HEK293 (cell line): ENCODE measurements at regions not wholly inside any gene's neighbourhood (a gene's known extent, or its start where the extent isn't known, plus 50 kb on each side); places are given as distances from the start of the nearest gene placed in this dataset.

Experiments
- CTCF ChIA-PET: fragments of 350-600 bp; formaldehyde crosslinking; extraction: SDS; loops from one replicate; lab custom pipeline; 2021; ENCODE audit warnings: antibody characterized with exemption; lab: Yijun Ruan, JAX
- POLR2A ChIA-PET: fragments of 300-600 bp; formaldehyde crosslinking; extraction: SDS; loops from one replicate; lab custom pipeline; 2020; ENCODE audit warnings: antibody characterized with exemption, inconsistent platforms; lab: Yijun Ruan, JAX
- H3K27ac ChIP-seq: fragments of 200-500 bp; sonication (Bioruptor generic); 2 replicates; pipeline ENCODE4 v1.5.1; 2014; ENCODE audit warnings: low read depth, low read length, control low read depth, inconsistent platforms; ENCODE audit errors: extremely low read depth
- H3K36me3 ChIP-seq, 2 experiments: fragments of 200-500 bp in 1 of 2; sonication (Bioruptor generic) in 1 of 2; 1 replicate in 1 of 2; 2 replicates in 1 of 2; pipeline ENCODE4 v1.5.1; 2014 to 2017; ENCODE audit warnings: inconsistent platforms in 2 of 2, low read length in 2 of 2; ENCODE audit not compliant: control insufficient read depth in 2 of 2, insufficient read depth in 1 of 2
- H3K4me1 ChIP-seq: fragments of 200-500 bp; sonication (Bioruptor generic); 2 replicates; pipeline ENCODE4 v1.5.1; 2014; ENCODE audit warnings: mild to moderate bottlenecking, low read length, inconsistent platforms; ENCODE audit not compliant: control insufficient read depth, insufficient read depth
- H3K4me3 ChIP-seq: 2 replicates; pipeline ENCODE4 v1.5.1; 2011; ENCODE audit warnings: low read depth, mild to moderate bottlenecking, control low read depth, low read length, moderate library complexity
- H3K9me3 ChIP-seq: fragments of 200-500 bp; sonication (Bioruptor generic); 2 replicates; pipeline ENCODE4 v1.5.1; 2014; ENCODE audit warnings: low read depth, low read length, inconsistent platforms; ENCODE audit not compliant: control insufficient read depth, insufficient read depth
- EGR2 ChIP-seq: fragments of 450-650 bp; formaldehyde crosslinking; IDR thresholded peaks from 2 replicates; pipeline ENCODE4 v1.5.1; 2016; ENCODE audit warnings: low read depth, missing biosample characterization, missing genetic modification characterization
- HOXA7 ChIP-seq: sonication (generic); formaldehyde crosslinking; IDR thresholded peaks from 2 replicates; pipeline ENCODE4 v1.8.1; 2022; ENCODE audit warnings: missing genetic modification reagents, borderline replicate concordance
- KLF10 ChIP-seq: fragments of 450-650 bp; IDR thresholded peaks from 2 replicates; pipeline ENCODE4 v1.5.1; 2018; ENCODE audit warnings: missing biosample characterization, mild to moderate bottlenecking, missing genetic modification characterization
- KLF16 ChIP-seq: fragments of 450-650 bp; formaldehyde crosslinking; IDR thresholded peaks from 2 replicates; pipeline ENCODE4 v1.5.1; 2017; ENCODE audit warnings: missing biosample characterization, missing genetic modification characterization
- KLF7 ChIP-seq: fragments of 450-650 bp; formaldehyde crosslinking; IDR thresholded peaks from 2 replicates; pipeline ENCODE4 v1.5.1; 2016; ENCODE audit warnings: missing biosample characterization, missing genetic modification characterization, borderline replicate concordance
- OSR2 ChIP-seq: fragments of 450-650 bp; formaldehyde crosslinking; IDR thresholded peaks from 2 replicates; pipeline ENCODE4 v1.5.1; 2016; ENCODE audit warnings: missing biosample characterization, missing genetic modification characterization
- SCRT1 ChIP-seq: fragments of 450-650 bp; formaldehyde crosslinking; IDR thresholded peaks from 2 replicates; pipeline ENCODE4 v1.5.1; 2016; ENCODE audit warnings: missing biosample characterization, missing genetic modification characterization, borderline replicate concordance
- SP3 ChIP-seq: fragments of 450-650 bp; formaldehyde crosslinking; IDR thresholded peaks from 2 replicates; pipeline ENCODE4 v1.5.1; 2016; ENCODE audit warnings: missing biosample characterization, missing genetic modification characterization
- YY2 ChIP-seq: fragments of 450-650 bp; formaldehyde crosslinking; IDR thresholded peaks from 2 replicates; pipeline ENCODE4 v1.5.1; 2016; ENCODE audit warnings: missing biosample characterization, missing genetic modification characterization
- ZBTB20 ChIP-seq: fragments of 450-650 bp; formaldehyde crosslinking; IDR thresholded peaks from 2 replicates; pipeline ENCODE4 v1.5.1; 2016; ENCODE audit warnings: missing biosample characterization, missing genetic modification characterization
- ZBTB7A ChIP-seq: fragments of 450-650 bp; formaldehyde crosslinking; IDR thresholded peaks from 2 replicates; pipeline ENCODE4 v1.5.1; 2016; ENCODE audit warnings: low read depth, missing biosample characterization, missing genetic modification characterization
- ZNF114 ChIP-seq: fragments of 450-650 bp; formaldehyde crosslinking; IDR thresholded peaks from 2 replicates; pipeline ENCODE4 v1.5.0; 2017; ENCODE audit warnings: missing biosample characterization, missing genetic modification characterization
- ZNF138 ChIP-seq: fragments of 450-650 bp; formaldehyde crosslinking; IDR thresholded peaks from 2 replicates; pipeline ENCODE4 v1.5.1; 2016; ENCODE audit warnings: missing biosample characterization, missing genetic modification characterization, borderline replicate concordance
- ZNF223 ChIP-seq: fragments of 450-650 bp; formaldehyde crosslinking; IDR thresholded peaks from 2 replicates; pipeline ENCODE4 v1.5.1; 2016; ENCODE audit warnings: missing biosample characterization, missing genetic modification characterization
- ZNF24 ChIP-seq: fragments of 450-650 bp; formaldehyde crosslinking; IDR thresholded peaks from 2 replicates; pipeline ENCODE4 v1.5.1; 2016; ENCODE audit warnings: missing biosample characterization, missing genetic modification characterization
- ZNF292 ChIP-seq: fragments of 450-650 bp; formaldehyde crosslinking; IDR thresholded peaks from 2 replicates; pipeline ENCODE4 v1.5.1; 2016; ENCODE audit warnings: low read depth, missing biosample characterization, missing genetic modification characterization, borderline replicate concordance
- ZNF501 ChIP-seq: fragments of 450-650 bp; formaldehyde crosslinking; IDR thresholded peaks from 2 replicates; pipeline ENCODE4 v1.5.1; 2016; ENCODE audit warnings: missing biosample characterization, missing genetic modification characterization
- ZNF514 ChIP-seq: fragments of 450-650 bp; formaldehyde crosslinking; IDR thresholded peaks from 2 replicates; pipeline ENCODE4 v1.5.1; 2016; ENCODE audit warnings: missing biosample characterization, missing genetic modification characterization
- ZNF521 ChIP-seq: fragments of 450-650 bp; formaldehyde crosslinking; IDR thresholded peaks from 2 replicates; pipeline ENCODE4 v1.5.1; 2017; ENCODE audit warnings: missing biosample characterization, mild to moderate bottlenecking, missing genetic modification characterization
- ZNF544 ChIP-seq: fragments of 450-650 bp; formaldehyde crosslinking; IDR thresholded peaks from 2 replicates; pipeline ENCODE4 v1.5.0; 2017; ENCODE audit warnings: missing biosample characterization, missing genetic modification characterization
- ZNF548 ChIP-seq: fragments of 450-650 bp; formaldehyde crosslinking; IDR thresholded peaks from 2 replicates; pipeline ENCODE4 v1.5.1; 2016; ENCODE audit warnings: missing biosample characterization, missing genetic modification characterization
- ZNF654 ChIP-seq: fragments of 450-650 bp; formaldehyde crosslinking; IDR thresholded peaks from 2 replicates; pipeline ENCODE4 v1.5.1; 2016; ENCODE audit warnings: low read depth, missing biosample characterization, missing genetic modification characterization
- ZNF747 ChIP-seq: fragments of 450-650 bp; formaldehyde crosslinking; IDR thresholded peaks from 2 replicates; pipeline ENCODE4 v1.5.1; 2016; ENCODE audit warnings: missing biosample characterization, missing genetic modification characterization
- ZNF777 ChIP-seq: fragments of 450-650 bp; formaldehyde crosslinking; IDR thresholded peaks from 2 replicates; pipeline ENCODE4 v1.5.1; 2017; ENCODE audit warnings: missing biosample characterization, missing genetic modification characterization, borderline replicate concordance
- ZSCAN16 ChIP-seq: fragments of 450-650 bp; formaldehyde crosslinking; IDR thresholded peaks from 2 replicates; pipeline ENCODE4 v1.5.1; 2016; ENCODE audit warnings: missing biosample characterization, missing genetic modification characterization
- TF ChIP-seq, protein P1 (sequence below): fragments of 450-650 bp; formaldehyde crosslinking; IDR thresholded peaks from 2 replicates; pipeline ENCODE4 v1.5.1; 2016; ENCODE audit warnings: missing biosample characterization, missing genetic modification characterization, borderline replicate concordance
- TF ChIP-seq, protein P2 (sequence below): fragments of 450-650 bp; formaldehyde crosslinking; IDR thresholded peaks from 2 replicates; pipeline ENCODE4 v1.5.1; 2016; ENCODE audit warnings: missing biosample characterization, missing genetic modification characterization

DNA sequence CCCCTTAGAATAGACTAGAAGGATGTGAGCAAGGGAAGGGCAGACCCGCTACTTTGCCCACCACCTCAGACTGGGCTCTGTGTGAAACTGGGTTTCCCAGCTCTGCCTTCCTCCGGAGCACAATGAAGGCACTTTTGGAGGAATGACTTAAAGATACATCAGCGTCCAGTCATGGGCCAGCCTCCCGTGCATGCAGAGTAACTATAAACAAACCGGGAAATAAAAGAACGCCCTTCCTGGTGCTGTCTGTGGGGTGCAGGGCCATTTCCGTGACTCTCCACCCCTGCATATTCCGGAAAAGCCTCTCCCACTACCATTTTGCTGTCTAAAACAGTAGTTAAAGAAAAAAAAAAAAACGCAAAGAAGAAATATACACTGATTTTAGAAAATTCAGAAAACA is 165.9 kb upstream of the IRX4 start:
- Histone ChIP-seq H3K4me1 (no peaks in the 10 kb centered on the region), H3K4me3 (no peak overlapping the region), H3K9me3 (no peaks in the 10 kb centered on the region), H3K36me3 (no peaks in the 10 kb centered on the region), H3K27ac (no peak overlapping the region)
- TF ChIP-seq ZNF292 (no peak), ZNF501 (tag by site-specific recombination) (no peak), ZNF223 (no peak), KLF7 (tag by site-specific recombination) (no peak), SCRT1 (tag by site-specific recombination) (no peak), ZNF544 (no peak), OSR2 (tag by site-specific recombination) (no peak), ZBTB20 (tag by site-specific recombination) (no peak)
- TF ChIP-seq, protein P1, sequence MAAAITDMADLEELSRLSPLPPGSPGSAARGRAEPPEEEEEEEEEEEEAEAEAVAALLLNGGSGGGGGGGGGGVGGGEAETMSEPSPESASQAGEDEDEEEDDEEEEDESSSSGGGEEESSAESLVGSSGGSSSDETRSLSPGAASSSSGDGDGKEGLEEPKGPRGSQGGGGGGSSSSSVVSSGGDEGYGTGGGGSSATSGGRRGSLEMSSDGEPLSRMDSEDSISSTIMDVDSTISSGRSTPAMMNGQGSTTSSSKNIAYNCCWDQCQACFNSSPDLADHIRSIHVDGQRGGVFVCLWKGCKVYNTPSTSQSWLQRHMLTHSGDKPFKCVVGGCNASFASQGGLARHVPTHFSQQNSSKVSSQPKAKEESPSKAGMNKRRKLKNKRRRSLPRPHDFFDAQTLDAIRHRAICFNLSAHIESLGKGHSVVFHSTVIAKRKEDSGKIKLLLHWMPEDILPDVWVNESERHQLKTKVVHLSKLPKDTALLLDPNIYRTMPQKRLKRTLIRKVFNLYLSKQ (tag by site-specific recombination) = no peak
- TF ChIP-seq, protein P2, sequence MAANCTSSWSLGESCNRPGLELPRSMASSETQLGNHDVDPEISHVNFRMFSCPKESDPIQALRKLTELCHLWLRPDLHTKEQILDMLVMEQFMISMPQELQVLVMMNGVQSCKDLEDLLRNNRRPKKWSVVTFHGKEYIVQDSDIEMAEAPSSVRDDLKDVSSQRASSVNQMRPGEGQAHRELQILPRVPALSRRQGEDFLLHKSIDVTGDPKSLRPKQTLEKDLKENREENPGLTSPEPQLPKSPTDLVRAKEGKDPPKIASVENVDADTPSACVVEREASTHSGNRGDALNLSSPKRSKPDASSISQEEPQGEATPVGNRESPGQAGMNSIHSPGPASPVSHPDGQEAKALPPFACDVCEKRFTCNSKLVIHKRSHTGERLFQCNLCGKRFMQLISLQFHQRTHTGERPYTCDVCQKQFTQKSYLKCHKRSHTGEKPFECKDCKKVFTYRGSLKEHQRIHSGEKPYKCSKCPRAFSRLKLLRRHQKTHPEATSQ (tag by site-specific recombination) = no peak
- ChIA-PET CTCF (interaction anchor here (1.2 kb wide), 1 partner anchor 12 kb away, joined by 5 read pairs; no protein-coding TSS in a partner anchor), POLR2A (no interaction called here)

- H3K4me1 ChIP-seq = no peaks in the 10 kb centered on the region
- ChIA-PET POLR2A (no interaction called here), CTCF (interaction anchor here (1.2 kb wide), 1 partner anchor 11 kb away, joined by 5 read pairs; no protein-coding TSS in a partner anchor)
- no peak overlapping the region for H3K4me3 ChIP-seq
- no peaks in the 10 kb centered on the region for H3K36me3 ChIP-seq
- no peak for TF ChIP-seq ZNF138
- no peak for TF ChIP-seq ZNF747 (tag by site-specific recombination)
- no peak for TF ChIP-seq ZNF521 (tag by site-specific recombination)
- no peak for TF ChIP-seq ZBTB7A (tag by site-specific recombination)
- TF ChIP-seq ZNF24 (tag by site-specific recombination) = no peak
- TF ChIP-seq ZNF777 (tag by site-specific recombination) = no peak
- TF ChIP-seq KLF10 (tag by site-specific recombination) = no peak
- TF ChIP-seq, protein P1 (tag by site-specific recombination) = no peak
- TF ChIP-seq KLF16 (tag by site-specific recombination) = no peak
- TF ChIP-seq YY2 (tag by site-specific recombination) = no peak
- TF ChIP-seq ZNF114 (tag by site-specific recombination) = no peak
- TF ChIP-seq ZNF514 (tag by site-specific recombination) = no peak
- TF ChIP-seq KLF7 (tag by site-specific recombination) = no peak
- no peak for TF ChIP-seq HOXA7
- TF ChIP-seq EGR2 (tag by site-specific recombination) = no peak
- TF ChIP-seq ZNF548 = no peak
- TF ChIP-seq ZSCAN16 = no peak
- no peak for TF ChIP-seq ZNF654 (tag by site-specific recombination)
- no peak for TF ChIP-seq SP3
- H3K27ac ChIP-seq = no peak overlapping the region
- H3K9me3 ChIP-seq = no peaks in the 10 kb centered on the region
Observed at GRCh38 chr5:2047341-2047927, 164.7 kb upstream of the IRX4 start.
